Ascending aorta (tissue), 2 donors: ENCODE measurements at regions not wholly inside any gene's neighbourhood (a gene's known extent, or its start where the extent isn't known, plus 50 kb on each side); places are given as distances from the start of the nearest gene placed in this dataset.

Experiments
- DNase-seq, 2 donors: peaks; one replicate each; pipeline ENCODE4 v3.0.0-alpha.2; 2019; ENCODE audit warnings: low spot score in 2 of 2
- H3K27ac ChIP-seq, 2 donors: fragments of 200-600 bp; sonication (generic); one replicate each; pipeline ENCODE4 v1.5.1; 2016 to 2017; ENCODE audit warnings: mild to moderate bottlenecking in 1 of 2
- H3K27me3 ChIP-seq: fragments of 200-600 bp; sonication (generic); one replicate; pipeline ENCODE4 v1.5.1; 2017
- H3K36me3 ChIP-seq, 2 donors: fragments of 200-600 bp; sonication (generic); one replicate each; pipeline ENCODE4 v1.5.1; 2016
- H3K4me1 ChIP-seq, 2 donors: fragments of 200-600 bp; sonication (generic); one replicate each; pipeline ENCODE4 v1.5.1; 2016 to 2017; ENCODE audit warnings: mild to moderate bottlenecking in 1 of 2
- H3K4me3 ChIP-seq, 2 donors: fragments of 200-600 bp; sonication (generic); one replicate each; pipeline ENCODE4 v1.5.1; 2016 to 2017; ENCODE audit warnings: mild to moderate bottlenecking in 1 of 2
- H3K9me3 ChIP-seq, 2 donors: fragments of 200-600 bp; sonication (generic); one replicate each; pipeline ENCODE4 v1.5.1; 2016
- CTCF ChIP-seq, 3 experiments: fragments of 200-600 bp in 2 of 3; fragments of 450-650 bp in 1 of 3; sonication (generic) in 2 of 3; IDR thresholded peaks; one replicate each; pipeline ENCODE4 v1.5.1; 2016 to 2019; ENCODE audit warnings: antibody characterized with exemption in 3 of 3, mild to moderate bottlenecking in 1 of 3, moderate library complexity in 1 of 3
- intact Hi-C: fragments of 100-400 bp; cut with DNase I; formaldehyde crosslinking; loops from one replicate; pipeline ENCODE4 v1.15.1; 2023

- Histone ChIP-seq H3K36me3 (no peaks in the 10 kb centered on the region), H3K4me3 (no peak overlapping the region), H3K27ac (no peak overlapping the region), H3K4me1 (no peaks in the 10 kb centered on the region), H3K27me3 (no peaks in the 10 kb centered on the region), H3K9me3 (peaks cover 0 to 39% of the 10 kb centered on the region in 2 donors)
- no peak for DNase-seq
- intact Hi-C loops: no loop called here
- TF ChIP-seq CTCF (IDR thresholded peaks at IDR 0.05): no peak
These were observed 276.2 kb upstream of the CNTN6 start for GRCh38 chr3:816605-817004.

- Histone ChIP-seq H3K27ac (no peak overlapping the region), H3K36me3 (no peaks in the 10 kb centered on the region), H3K4me1 (no peaks in the 10 kb centered on the region), H3K9me3 (no peaks in the 10 kb centered on the region), H3K4me3 (no peak overlapping the region), H3K27me3 (no peaks in the 10 kb centered on the region)
- intact Hi-C loops: no loop called here
- no peak for TF ChIP-seq CTCF (IDR thresholded peaks at IDR 0.05)
- no peak for DNase-seq
These were observed 258.1 kb upstream of the CNTN6 start for GRCh38 chr3:834679-835078.

GRCh38 chr3:835096-835495, 257.7 kb upstream of the CNTN6 start:
- Histone ChIP-seq H3K4me3 (no peak overlapping the region), H3K27ac (no peak overlapping the region), H3K36me3 (no peaks in the 10 kb centered on the region), H3K27me3 (no peaks in the 10 kb centered on the region), H3K4me1 (no peaks in the 10 kb centered on the region), H3K9me3 (no peaks in the 10 kb centered on the region)
- no peak for DNase-seq
- intact Hi-C loops: no loop called here
- TF ChIP-seq CTCF (IDR thresholded peaks at IDR 0.05): no peak

GRCh38 chr3:839981-840380, 252.8 kb upstream of the CNTN6 start:
- intact Hi-C loops: no loop called here

GRCh38 chr3:851098-851790, 241.6 kb upstream of the CNTN6 start:
- no peak for TF ChIP-seq CTCF (IDR thresholded peaks at IDR 0.05)
- H3K4me3 ChIP-seq: no peak overlapping the region
- intact Hi-C loops: no loop called here

More at GRCh38 chr3:839981-840380, 252.8 kb upstream of the CNTN6 start:
- H3K27ac ChIP-seq: no peak overlapping the region
- no peaks in the 10 kb centered on the region for H3K36me3 ChIP-seq
- no peaks in the 10 kb centered on the region for H3K27me3 ChIP-seq
- DNase-seq: no peak
- H3K4me1 ChIP-seq: no peaks in the 10 kb centered on the region
- H3K4me3 ChIP-seq: no peak overlapping the region
- no peaks in the 10 kb centered on the region for H3K9me3 ChIP-seq
- no peak for TF ChIP-seq CTCF (IDR thresholded peaks at IDR 0.05)

GRCh38 chr3:852033-852432, 240.8 kb upstream of the CNTN6 start:
- Histone ChIP-seq H3K27ac (no peak overlapping the region), H3K4me3 (no peak overlapping the region), H3K36me3 (no peaks in the 10 kb centered on the region), H3K27me3 (no peaks in the 10 kb centered on the region), H3K9me3 (no peaks in the 10 kb centered on the region), H3K4me1 (no peaks in the 10 kb centered on the region)
- no peak for TF ChIP-seq CTCF (IDR thresholded peaks at IDR 0.05)
- no peak for DNase-seq
- intact Hi-C loops: no loop called here

More at GRCh38 chr3:851098-851790, 241.6 kb upstream of the CNTN6 start:
- no peak for DNase-seq
- H3K27me3 ChIP-seq: no peaks in the 10 kb centered on the region
- H3K36me3 ChIP-seq: no peaks in the 10 kb centered on the region
- H3K4me1 ChIP-seq: no peaks in the 10 kb centered on the region
- no peak overlapping the region for H3K27ac ChIP-seq
- no peaks in the 10 kb centered on the region for H3K9me3 ChIP-seq
